Nephron progenitor cell (in vitro differentiated cells): ENCODE measurements at regions not wholly inside any gene's neighbourhood (a gene's known extent, or its start where the extent isn't known, plus 50 kb on each side); places are given as distances from the start of the nearest gene placed in this dataset.

Experiments
- DNase-seq: peaks from one replicate; pipeline ENCODE4 v3.0.0; 2021
- H3K27ac Mint-ChIP-seq: 2 replicates; pipeline ENCODE4 v1.8.0; 2021; ENCODE audit warnings: mild to moderate bottlenecking, moderate library complexity, mixed read lengths
- H3K27me3 Mint-ChIP-seq: 2 replicates; pipeline ENCODE4 v1.8.0; 2021; ENCODE audit warnings: mild to moderate bottlenecking, low read depth, mixed read lengths; ENCODE audit not compliant: poor library complexity
- H3K36me3 Mint-ChIP-seq: 2 replicates; pipeline ENCODE4 v1.8.0; 2021; ENCODE audit warnings: low read depth, mixed read lengths
- H3K4me1 Mint-ChIP-seq: 2 replicates; pipeline ENCODE4 v1.8.0; 2021; ENCODE audit warnings: mixed read lengths
- H3K4me3 Mint-ChIP-seq: 2 replicates; pipeline ENCODE4 v1.8.0; 2021; ENCODE audit warnings: mild to moderate bottlenecking, moderate library complexity, mixed read lengths
- H3K9me3 Mint-ChIP-seq: 2 replicates; pipeline ENCODE4 v1.8.0; 2021; ENCODE audit warnings: mild to moderate bottlenecking, moderate library complexity, mixed read lengths
- CTCF ChIP-seq: fragments of 200-600 bp; sonication (generic); IDR thresholded peaks from 2 replicates; pipeline ENCODE4 v1.5.0; 2021; ENCODE audit warnings: antibody characterized with exemption

GRCh38 chr18:73045037-73045436 lies 177.2 kb upstream of the NETO1 start:
- no peak overlapping the region for H3K4me3 Mint-ChIP-seq
- no peak overlapping the region for H3K27ac Mint-ChIP-seq
- H3K9me3 Mint-ChIP-seq: peaks cover 7% of the 10 kb centered on the region
- no peaks in the 10 kb centered on the region for H3K27me3 Mint-ChIP-seq
- DNase-seq: no peak
- no peaks in the 10 kb centered on the region for H3K36me3 Mint-ChIP-seq
- H3K4me1 Mint-ChIP-seq: peaks cover 27% of the 10 kb centered on the region
- TF ChIP-seq CTCF: no peak

GRCh38 chr18:73043611-73044010 lies 175.8 kb upstream of the NETO1 start:
- no peaks in the 10 kb centered on the region for H3K27me3 Mint-ChIP-seq
- H3K27ac Mint-ChIP-seq: no peak overlapping the region
- no peaks in the 10 kb centered on the region for H3K36me3 Mint-ChIP-seq
- H3K4me3 Mint-ChIP-seq: no peak overlapping the region
- DNase-seq: no peak
- peaks cover 38% of the 10 kb centered on the region for H3K4me1 Mint-ChIP-seq
- no peaks in the 10 kb centered on the region for H3K9me3 Mint-ChIP-seq
- TF ChIP-seq CTCF: no peak

GRCh38 chr18:73043211-73043610 lies 175.4 kb upstream of the NETO1 start:
- no peaks in the 10 kb centered on the region for H3K27me3 Mint-ChIP-seq
- H3K36me3 Mint-ChIP-seq: no peaks in the 10 kb centered on the region
- peaks cover 38% of the 10 kb centered on the region for H3K4me1 Mint-ChIP-seq
- H3K9me3 Mint-ChIP-seq: no peaks in the 10 kb centered on the region
- DNase-seq: no peak
- TF ChIP-seq CTCF: no peak
- no peak overlapping the region for H3K4me3 Mint-ChIP-seq
- no peak overlapping the region for H3K27ac Mint-ChIP-seq

- peak overlapping the region; percentile 31 for H3K27ac Mint-ChIP-seq
- H3K9me3 Mint-ChIP-seq: no peaks in the 10 kb centered on the region
- H3K4me1 Mint-ChIP-seq: peaks cover 38% of the 10 kb centered on the region
- DNase-seq: no peak
- TF ChIP-seq CTCF: no peak
- no peaks in the 10 kb centered on the region for H3K36me3 Mint-ChIP-seq
- no peaks in the 10 kb centered on the region for H3K27me3 Mint-ChIP-seq
- no peak overlapping the region for H3K4me3 Mint-ChIP-seq
These were observed 172.5 kb upstream of the NETO1 start for GRCh38 chr18:73040247-73040646.

GRCh38 chr18:73038336-73038735 lies 170.5 kb upstream of the NETO1 start:
- H3K36me3 Mint-ChIP-seq: no peaks in the 10 kb centered on the region

More at GRCh38 chr18:73038336-73038735, 170.5 kb upstream of the NETO1 start:
- no peaks in the 10 kb centered on the region for H3K9me3 Mint-ChIP-seq
- TF ChIP-seq CTCF: no peak
- no peaks in the 10 kb centered on the region for H3K27me3 Mint-ChIP-seq
- no peak overlapping the region for H3K4me3 Mint-ChIP-seq
- H3K4me1 Mint-ChIP-seq: peaks cover 36% of the 10 kb centered on the region
- peak overlapping the region; percentile 6 for H3K27ac Mint-ChIP-seq
- no peak for DNase-seq
